ENCODE measurements at regions not wholly inside any gene's neighbourhood (a gene's known extent, or its start where the extent isn't known, plus 50 kb on each side); places are given as distances from the start of the nearest gene placed in this dataset.

- TF ChIP-seq RELB (IDR thresholded peaks at IDR 0.05; ENCODE audit: low read depth) (no peak), CHD1 (IDR thresholded peaks at IDR 0.05; ENCODE audit: low read depth, low read length) (no peak), USF1 (IDR thresholded peaks at IDR 0.05; ENCODE audit: borderline replicate concordance, extremely low read length, insufficient read depth, low read depth, low read length) (no peak), MEF2A (IDR thresholded peaks at IDR 0.05; ENCODE audit: insufficient read depth, low read depth, low read length) (no peak), ETV6 (conservative IDR thresholded peaks at IDR 0.05 in 1 of 2, IDR thresholded peaks at IDR 0.05 in 1 of 2; ENCODE audit: borderline replicate concordance in 1 of 2, low read depth in 1 of 2) (no peak), REST (IDR thresholded peaks at IDR 0.05; ENCODE audit: low read depth, low read length) (no peak), ZBTB4 (CRISPR knock-in tag; IDR thresholded peaks at IDR 0.05) (no peak), SUZ12 (IDR thresholded peaks at IDR 0.05; ENCODE audit: unreplicated experiment) (no peak), CBFB (IDR thresholded peaks at IDR 0.05; ENCODE audit: low read depth) (no peak)
Measured at GRCh38 chr9:81506941-81507864, 182.1 kb downstream of the TLE1 start (continued).

All from GM12878 (cell line).